ENCODE measurements at regions not wholly inside any gene's neighbourhood (a gene's known extent, or its start where the extent isn't known, plus 50 kb on each side); places are given as distances from the start of the nearest gene placed in this dataset.

DNA sequence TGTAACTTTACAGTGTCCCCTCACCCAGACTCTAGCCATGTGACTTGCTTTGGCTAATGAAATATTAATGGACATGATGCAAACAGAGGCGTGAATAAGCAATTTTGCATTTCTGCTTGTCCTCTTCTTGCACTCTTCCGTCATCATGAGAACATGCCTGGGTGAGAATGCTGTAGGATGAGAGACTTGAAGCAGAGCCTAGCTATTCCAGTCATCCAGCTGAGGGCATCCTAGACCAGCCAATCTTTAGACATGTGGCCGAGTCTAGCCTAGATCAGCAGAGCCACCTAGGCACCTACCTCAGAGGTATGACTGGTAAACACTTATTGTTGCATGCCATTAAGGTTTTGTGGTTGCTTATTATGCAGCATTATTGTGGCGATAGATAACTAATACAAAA is 450.5 kb upstream of the AZI2 start:
- CTCF ChIA-PET (ENCODE audit: unreplicated experiment), result no interaction called here
- TF ChIP-seq, protein P1, sequence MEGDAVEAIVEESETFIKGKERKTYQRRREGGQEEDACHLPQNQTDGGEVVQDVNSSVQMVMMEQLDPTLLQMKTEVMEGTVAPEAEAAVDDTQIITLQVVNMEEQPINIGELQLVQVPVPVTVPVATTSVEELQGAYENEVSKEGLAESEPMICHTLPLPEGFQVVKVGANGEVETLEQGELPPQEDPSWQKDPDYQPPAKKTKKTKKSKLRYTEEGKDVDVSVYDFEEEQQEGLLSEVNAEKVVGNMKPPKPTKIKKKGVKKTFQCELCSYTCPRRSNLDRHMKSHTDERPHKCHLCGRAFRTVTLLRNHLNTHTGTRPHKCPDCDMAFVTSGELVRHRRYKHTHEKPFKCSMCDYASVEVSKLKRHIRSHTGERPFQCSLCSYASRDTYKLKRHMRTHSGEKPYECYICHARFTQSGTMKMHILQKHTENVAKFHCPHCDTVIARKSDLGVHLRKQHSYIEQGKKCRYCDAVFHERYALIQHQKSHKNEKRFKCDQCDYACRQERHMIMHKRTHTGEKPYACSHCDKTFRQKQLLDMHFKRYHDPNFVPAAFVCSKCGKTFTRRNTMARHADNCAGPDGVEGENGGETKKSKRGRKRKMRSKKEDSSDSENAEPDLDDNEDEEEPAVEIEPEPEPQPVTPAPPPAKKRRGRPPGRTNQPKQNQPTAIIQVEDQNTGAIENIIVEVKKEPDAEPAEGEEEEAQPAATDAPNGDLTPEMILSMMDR (conservative IDR thresholded peaks at IDR 0.05; ENCODE audit: low read length), result no peak
- no peak for TF ChIP-seq EZH2phosphoT487 (IDR thresholded peaks at IDR 0.05; ENCODE audit: borderline replicate concordance, low read depth, low read length)
- intact Hi-C loops (cut with micrococcal nuclease; ENCODE audit: unreplicated experiment), result no loop called here

DNA sequence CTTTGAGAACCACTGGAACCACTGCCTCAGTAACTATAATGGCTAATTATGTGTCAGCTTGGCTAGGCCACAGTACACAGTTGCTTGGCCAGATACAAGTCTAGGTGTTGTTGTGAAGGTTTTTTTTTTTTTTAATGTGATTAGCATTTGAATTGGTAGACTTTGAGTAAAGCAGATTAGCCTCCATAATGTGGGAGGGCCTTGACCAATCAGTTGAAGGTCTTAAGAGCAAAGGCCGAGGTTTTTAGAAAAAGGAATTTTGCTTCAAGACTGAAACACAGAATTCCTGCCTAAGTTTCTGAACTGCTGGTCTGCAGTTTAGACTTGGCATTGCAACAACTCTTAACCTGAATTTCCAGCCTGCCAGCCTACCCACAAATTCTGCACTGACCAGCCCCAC is 451.6 kb upstream of the AZI2 start:
- H2AFZ ChIP-seq (ENCODE audit: low read length), result no peak overlapping the region
- H4K20me1 ChIP-seq (ENCODE audit: insufficient read depth, low read length), result no peaks in the 10 kb centered on the region
- intact Hi-C loops (cut with micrococcal nuclease; ENCODE audit: unreplicated experiment), result no loop called here
- ChIA-PET POLR2A (no interaction called here), CTCF (ENCODE audit: unreplicated experiment) (no interaction called here)
- H3K36me3 ChIP-seq (ENCODE audit: insufficient read depth, low read length), result no peaks in the 10 kb centered on the region
- no peak overlapping the region for H3K4me3 ChIP-seq (ENCODE audit: low read depth, low read length, poor library complexity, severe bottlenecking)
- no peak for TF ChIP-seq EZH2phosphoT487 (IDR thresholded peaks at IDR 0.05; ENCODE audit: borderline replicate concordance, low read depth, low read length)
- TF ChIP-seq, protein P1 (conservative IDR thresholded peaks at IDR 0.05; ENCODE audit: low read length), result no peak
- H3K27ac ChIP-seq (ENCODE audit: low read depth, low read length, poor library complexity, severe bottlenecking), result no peak overlapping the region
- no TSS peak for BruUV-seq (replicated peaks)
- no peaks in the 10 kb centered on the region for H3K9me2 ChIP-seq (ENCODE audit: insufficient read depth, low read length)
- DNase-seq (ENCODE audit: low spot score), result no peak
- no peaks in the 10 kb centered on the region for H3K4me1 ChIP-seq (ENCODE audit: insufficient read depth, low read length, poor library complexity, severe bottlenecking)
- no peaks in the 10 kb centered on the region for H3K79me2 ChIP-seq (ENCODE audit: insufficient read depth, low read depth, low read length)
- no peaks in the 10 kb centered on the region for H3K9me3 ChIP-seq (ENCODE audit: low read length)
- H3K4me2 ChIP-seq (ENCODE audit: low read length), result no peak overlapping the region

More for the DNA sequence above, 450.5 kb upstream of the AZI2 start:
- H3K4me3 ChIP-seq (ENCODE audit: low read depth, low read length, poor library complexity, severe bottlenecking), result no peak overlapping the region
- H3K9me3 ChIP-seq (ENCODE audit: low read length), result no peaks in the 10 kb centered on the region
- H3K27ac ChIP-seq (ENCODE audit: low read depth, low read length, poor library complexity, severe bottlenecking), result no peak overlapping the region
- POLR2A ChIA-PET, result no interaction called here
- no peaks in the 10 kb centered on the region for H4K20me1 ChIP-seq (ENCODE audit: insufficient read depth, low read length)
- no peaks in the 10 kb centered on the region for H3K4me1 ChIP-seq (ENCODE audit: insufficient read depth, low read length, poor library complexity, severe bottlenecking)
- no TSS peak for BruUV-seq (replicated peaks)
- no peak overlapping the region; the same call in 1 of the 2 replicates for H2AFZ ChIP-seq (ENCODE audit: low read length)
- H3K4me2 ChIP-seq (ENCODE audit: low read length), result no peak overlapping the region
- DNase-seq (ENCODE audit: low spot score), result no peak
- no peaks in the 10 kb centered on the region for H3K9me2 ChIP-seq (ENCODE audit: insufficient read depth, low read length)
- no peaks in the 10 kb centered on the region for H3K79me2 ChIP-seq (ENCODE audit: insufficient read depth, low read depth, low read length)
- no peaks in the 10 kb centered on the region for H3K36me3 ChIP-seq (ENCODE audit: insufficient read depth, low read length)

DNA sequence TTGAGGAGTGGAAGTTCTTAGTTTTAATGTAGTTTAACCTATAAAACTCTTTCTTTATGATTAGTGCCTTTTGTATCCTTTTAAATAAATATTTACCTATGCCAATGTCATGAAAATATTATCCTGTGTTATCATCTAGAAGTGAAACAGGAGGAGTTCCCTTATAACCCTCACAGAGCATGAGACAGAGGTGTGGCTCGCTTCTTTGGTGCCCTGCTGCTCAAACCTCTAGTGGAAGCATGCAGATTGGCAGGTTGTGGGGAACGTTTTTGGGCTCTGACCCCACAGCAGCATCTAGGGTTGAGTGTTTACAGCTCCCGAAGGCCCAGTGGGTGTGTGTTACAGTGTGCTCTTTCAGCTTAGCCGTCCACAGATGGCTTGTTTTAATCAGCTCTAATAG is 459.4 kb upstream of the AZI2 start:
- Histone ChIP-seq H3K4me1 (ENCODE audit: insufficient read depth, low read length, poor library complexity, severe bottlenecking) (no peaks in the 10 kb centered on the region), H3K79me2 (ENCODE audit: insufficient read depth, low read depth, low read length) (no peaks in the 10 kb centered on the region), H3K27ac (ENCODE audit: low read depth, low read length, poor library complexity, severe bottlenecking) (no peak overlapping the region), H3K9me3 (ENCODE audit: low read length) (no peaks in the 10 kb centered on the region), H3K36me3 (ENCODE audit: insufficient read depth, low read length) (no peaks in the 10 kb centered on the region), H2AFZ (ENCODE audit: low read length) (no peak overlapping the region), H4K20me1 (ENCODE audit: insufficient read depth, low read length) (no peaks in the 10 kb centered on the region), H3K9me2 (ENCODE audit: insufficient read depth, low read length) (no peaks in the 10 kb centered on the region), H3K4me2 (ENCODE audit: low read length) (no peak overlapping the region), H3K4me3 (ENCODE audit: low read depth, low read length, poor library complexity, severe bottlenecking) (no peak overlapping the region)
- POLR2A ChIA-PET, result no interaction called here
- no peak for DNase-seq (ENCODE audit: low spot score)
- intact Hi-C loops (cut with micrococcal nuclease; ENCODE audit: unreplicated experiment), result no loop called here
- no TSS peak for BruUV-seq (replicated peaks)
- CTCF ChIA-PET (ENCODE audit: unreplicated experiment), result no interaction called here
- TF ChIP-seq, protein P1 (conservative IDR thresholded peaks at IDR 0.05; ENCODE audit: low read length), result no peak
- TF ChIP-seq EZH2phosphoT487 (IDR thresholded peaks at IDR 0.05; ENCODE audit: borderline replicate concordance, low read depth, low read length), result no peak

Measured in OCI-LY7 (cell line).